Endometrium (tissue), 2 donors: ENCODE measurements at regions not wholly inside any gene's neighbourhood (a gene's known extent, or its start where the extent isn't known, plus 50 kb on each side); places are given as distances from the start of the nearest gene placed in this dataset.

Experiments
- FAIRE-seq: peaks from 2 replicates; lab custom pipeline; 2012; peaks lifted over from hg19 to GRCh38; lab: Jason Lieb, UNC
- donor health status: control.
- donor health status: control.

GRCh38 chr13:30151388-30151787 lies 156.0 kb downstream of the KATNAL1 start:
- FAIRE-seq, result no peak

DNA sequence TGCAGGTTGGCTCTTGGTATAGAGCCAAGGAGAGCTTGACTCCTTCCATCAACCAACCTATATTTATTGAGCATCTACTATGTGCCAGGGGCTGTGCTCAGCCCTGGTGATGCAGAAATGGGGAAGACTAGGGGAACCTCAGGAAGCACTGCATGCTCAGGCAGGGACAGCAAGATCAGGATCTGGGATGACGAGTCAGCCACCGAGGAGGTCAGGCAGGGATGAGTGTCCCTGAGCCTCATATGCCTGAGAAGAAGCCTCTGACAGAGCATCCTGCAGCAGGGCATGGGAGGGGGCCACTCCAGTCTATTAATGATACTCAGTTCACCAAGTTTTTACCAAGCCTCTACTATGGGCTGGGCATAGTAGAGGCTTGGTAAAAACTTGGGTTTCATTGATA lies 158.1 kb downstream of the KATNAL1 start:
- FAIRE-seq, result no peak

DNA sequence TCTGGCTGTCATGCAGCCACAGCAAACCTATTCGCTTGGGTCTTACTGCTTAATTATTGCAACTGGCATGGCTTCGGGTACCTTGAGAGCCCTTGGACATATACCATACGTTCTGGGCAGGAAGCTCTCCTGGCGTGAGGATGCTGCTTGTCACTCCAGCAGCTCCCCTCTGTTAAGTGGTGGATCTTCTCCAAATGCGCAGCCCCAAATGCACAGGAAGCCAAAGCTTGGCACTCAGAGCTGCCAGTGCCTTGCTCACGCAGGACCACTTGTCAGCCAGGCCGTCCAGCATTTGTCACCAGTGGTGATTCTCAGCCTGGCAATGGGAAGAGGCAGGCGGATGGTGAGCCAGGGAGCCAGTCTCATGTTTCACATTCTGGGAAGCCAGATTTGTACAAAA lies 158.6 kb downstream of the KATNAL1 start:
- no peak for FAIRE-seq

DNA sequence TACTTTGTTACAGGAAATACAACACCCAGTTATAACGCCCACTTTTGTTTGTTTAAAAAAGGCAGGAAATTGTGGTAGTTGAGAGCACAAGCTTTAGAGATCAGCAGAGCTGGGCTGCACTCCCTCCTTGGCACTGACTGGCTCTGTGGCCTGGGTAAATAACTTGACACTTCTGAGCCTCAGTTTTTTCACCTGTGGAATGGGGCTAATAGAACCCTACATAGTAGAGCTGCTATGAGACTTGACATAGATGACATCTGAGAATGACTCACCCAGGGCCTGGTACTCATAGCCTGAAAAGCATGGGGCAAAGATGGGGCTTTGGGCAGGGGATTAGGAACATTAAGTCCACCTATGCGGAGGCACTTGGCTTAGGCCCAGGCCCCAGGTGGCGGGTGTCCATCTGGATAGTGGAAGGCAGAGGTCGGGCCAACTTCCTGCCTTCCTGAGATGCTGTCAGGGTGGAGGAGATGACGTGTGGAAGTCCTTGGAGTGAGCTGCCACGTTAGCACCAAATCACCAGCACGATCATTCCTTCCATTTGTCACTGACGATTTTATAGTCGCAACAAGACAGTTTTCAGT lies 159.1 kb downstream of the KATNAL1 start:
- FAIRE-seq, result no peak

DNA sequence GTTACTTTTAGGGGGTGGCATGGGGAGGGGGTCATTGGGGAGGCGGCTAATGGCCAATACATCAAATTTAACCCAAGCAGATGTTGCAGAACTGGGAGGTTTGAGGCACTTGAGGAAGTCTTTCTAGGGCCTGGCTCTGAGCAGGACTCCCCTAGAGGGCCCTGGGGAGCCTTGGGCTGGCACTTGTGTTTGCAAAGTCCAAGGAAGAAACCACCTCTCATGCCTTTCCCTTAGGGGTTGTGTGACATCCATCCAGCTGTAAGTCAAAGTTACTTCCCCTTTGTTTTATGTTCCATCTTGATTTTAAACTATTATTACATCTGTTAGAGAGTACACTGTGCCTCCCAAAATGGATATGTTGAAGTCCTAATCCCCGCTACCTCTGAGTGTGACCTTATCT lies 159.9 kb downstream of the KATNAL1 start:
- FAIRE-seq, result no peak

- FAIRE-seq, result no peak
Observed at GRCh38 chr13:30147015-30147414, 160.3 kb downstream of the KATNAL1 start.

DNA sequence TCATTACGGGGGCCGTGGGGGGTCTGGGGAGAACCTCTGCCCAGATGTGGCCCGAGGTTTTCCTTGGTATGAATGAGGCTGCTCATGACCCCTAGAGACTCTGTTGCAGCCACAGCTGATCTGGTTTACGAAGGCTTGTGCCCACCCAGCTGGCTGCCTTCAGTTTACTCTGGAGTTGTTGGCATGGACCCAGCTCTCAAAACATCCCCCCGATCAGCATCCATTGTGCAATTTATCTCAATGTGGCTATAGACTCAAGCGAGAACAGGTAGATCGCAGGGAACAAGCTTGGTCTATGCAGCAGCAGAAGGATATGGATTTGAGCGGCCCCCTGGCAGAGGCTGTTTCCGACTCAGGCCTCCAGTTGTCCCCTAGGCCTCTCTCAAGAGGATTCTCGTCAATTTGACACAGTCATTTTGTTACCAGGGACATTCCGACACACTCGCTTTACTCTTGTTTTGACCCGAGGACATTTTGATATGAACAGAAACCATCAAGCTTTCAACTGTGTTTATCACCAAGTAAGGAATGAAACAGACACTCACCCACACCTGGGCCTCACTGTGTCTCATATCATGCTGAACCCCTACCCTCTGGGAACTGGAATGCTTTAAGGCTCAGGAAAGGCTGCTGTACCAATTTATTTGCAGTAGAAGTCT lies 161.5 kb downstream of the KATNAL1 start:
- no peak for FAIRE-seq

DNA sequence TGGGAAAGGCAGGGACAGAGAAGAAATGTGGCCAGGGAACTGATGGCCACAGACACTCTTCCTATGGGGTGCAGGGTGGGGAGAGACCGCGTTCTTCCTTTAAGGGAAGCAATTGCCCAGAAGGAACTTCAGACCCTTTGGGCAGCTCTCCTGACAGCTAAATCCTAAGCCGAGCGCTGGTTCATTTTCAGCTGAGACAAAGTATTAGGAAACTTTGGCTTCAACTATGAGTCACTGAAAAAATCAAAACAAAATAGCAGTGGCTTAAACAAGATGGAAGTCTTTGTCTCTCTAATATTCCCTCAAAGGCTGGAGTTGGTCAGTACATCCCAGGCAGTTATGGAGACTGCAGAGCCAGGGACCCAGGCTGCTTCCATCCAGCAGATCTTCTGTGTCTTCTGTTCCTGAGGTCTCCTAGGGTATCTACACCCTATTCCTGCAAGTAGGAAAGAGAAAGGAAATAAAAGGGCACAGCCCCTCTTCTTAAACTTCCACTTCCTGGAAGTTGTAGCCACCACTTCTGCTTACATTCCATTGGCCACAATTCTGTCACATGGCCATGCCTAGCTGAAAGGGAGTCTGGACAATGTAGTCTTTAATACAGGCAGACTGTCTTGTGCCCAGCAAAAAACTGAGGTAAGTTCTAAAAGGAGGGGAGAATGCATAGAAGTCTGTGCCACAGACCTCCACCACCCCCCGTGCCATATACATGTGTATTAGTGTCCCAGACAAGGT lies 163.5 kb downstream of the KATNAL1 start:
- no peak for FAIRE-seq

DNA sequence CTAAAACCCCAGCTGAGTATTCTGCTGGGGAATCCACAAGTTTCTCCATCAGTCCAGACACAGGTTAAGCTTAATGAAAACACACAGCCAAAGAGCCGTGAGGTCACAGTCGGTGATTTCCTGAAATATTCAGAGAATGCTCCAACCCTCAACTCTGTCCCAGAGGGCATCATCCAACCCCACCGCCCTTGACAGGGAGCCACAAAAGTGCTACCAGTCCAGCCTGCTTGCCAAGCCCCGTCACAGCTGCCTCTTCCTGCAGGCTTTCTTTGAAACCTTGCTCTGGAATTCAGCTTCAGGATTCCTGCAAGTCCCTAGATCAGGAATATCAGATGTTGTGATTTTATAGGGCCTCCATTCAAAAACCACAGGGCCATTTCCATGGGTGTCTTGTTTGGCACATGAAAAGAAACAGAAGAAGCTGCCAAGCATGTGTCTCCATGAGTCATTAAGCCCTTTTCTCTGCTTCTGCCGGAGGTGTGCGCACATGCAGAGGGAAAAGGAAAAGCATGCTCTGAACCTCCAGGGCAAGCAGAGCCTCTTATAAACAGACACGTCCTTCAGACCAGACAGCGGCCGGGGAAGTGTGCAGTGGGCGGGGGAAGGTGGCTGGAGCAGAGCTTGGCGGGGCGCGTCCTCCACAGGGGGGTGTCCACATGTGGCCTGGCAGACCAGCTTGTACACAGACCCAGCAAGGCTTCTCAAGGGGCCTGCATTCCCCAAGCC lies 164.7 kb downstream of the KATNAL1 start:
- no peak for FAIRE-seq

DNA sequence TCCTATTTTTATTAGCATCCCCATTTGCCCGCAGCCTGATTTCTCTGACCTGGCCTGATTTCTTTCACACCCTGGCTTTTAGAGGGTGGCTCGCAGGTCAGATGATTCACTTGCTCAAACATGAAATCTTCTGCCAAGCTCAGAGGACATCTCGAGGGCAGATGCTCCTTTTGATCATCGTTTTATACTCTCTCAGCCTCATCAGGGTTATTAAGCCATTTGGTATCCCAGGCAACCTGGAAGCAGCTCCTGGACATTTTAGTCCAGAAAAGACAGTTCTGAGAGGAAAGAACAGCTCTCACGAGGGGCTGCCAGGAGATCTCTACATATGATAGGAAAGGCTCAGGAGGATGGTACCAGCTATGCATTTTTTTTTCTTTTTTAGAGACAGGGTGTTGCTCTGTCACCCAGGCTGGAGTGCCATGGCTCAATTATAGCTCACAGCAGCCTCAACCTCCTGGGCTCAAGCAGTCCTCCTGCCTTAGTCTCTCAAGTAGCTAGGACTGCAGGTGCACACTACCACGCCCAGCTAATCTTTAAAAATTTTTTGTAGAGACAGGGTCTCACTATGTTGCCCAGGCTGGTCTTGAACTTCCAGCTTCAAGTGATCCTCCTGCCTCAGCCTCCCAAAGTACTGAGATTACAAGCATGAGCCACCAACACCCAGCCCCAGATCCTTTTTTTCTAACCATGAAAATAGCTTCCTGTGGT lies 165.4 kb downstream of the KATNAL1 start:
- FAIRE-seq, result no peak

DNA sequence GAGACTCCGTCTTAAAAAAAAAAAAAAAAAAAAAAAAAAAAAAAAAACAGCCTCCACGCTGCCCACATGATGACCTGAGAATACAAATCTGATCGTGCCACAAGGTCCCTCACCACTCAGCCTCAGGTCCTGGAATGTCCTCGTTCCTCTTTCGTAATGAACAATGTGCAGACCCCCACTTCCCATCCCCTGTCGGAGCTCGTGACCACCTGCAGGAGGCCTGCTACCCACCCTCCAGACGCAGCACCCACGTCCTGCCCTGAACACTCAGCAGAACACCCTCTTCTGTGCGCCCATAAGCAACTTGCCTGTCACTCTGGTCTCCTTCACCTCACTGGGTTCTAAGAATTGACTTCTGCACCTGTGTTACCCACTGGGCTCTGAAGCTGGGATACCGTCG lies 166.4 kb downstream of the KATNAL1 start:
- FAIRE-seq, result no peak

DNA sequence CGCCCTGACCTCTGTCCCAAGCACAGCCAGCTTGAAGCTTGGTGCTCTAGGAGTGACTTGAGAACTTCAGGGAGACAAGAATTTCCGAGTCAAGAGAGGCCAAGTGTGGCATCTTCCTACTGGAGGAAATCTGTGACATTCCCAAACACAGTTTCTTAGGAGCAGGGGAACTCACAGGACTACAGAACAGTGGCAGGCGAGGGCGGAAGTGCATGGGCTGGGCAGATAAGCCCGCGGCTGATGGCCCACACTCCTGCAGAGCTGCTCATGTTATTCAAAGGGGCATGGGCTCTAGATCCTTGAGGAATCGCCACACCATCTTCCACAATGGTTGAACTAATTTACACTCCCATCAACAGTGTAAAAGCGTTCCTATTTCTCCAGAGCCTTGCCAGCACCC lies 168.8 kb downstream of the KATNAL1 start:
- no peak for FAIRE-seq

DNA sequence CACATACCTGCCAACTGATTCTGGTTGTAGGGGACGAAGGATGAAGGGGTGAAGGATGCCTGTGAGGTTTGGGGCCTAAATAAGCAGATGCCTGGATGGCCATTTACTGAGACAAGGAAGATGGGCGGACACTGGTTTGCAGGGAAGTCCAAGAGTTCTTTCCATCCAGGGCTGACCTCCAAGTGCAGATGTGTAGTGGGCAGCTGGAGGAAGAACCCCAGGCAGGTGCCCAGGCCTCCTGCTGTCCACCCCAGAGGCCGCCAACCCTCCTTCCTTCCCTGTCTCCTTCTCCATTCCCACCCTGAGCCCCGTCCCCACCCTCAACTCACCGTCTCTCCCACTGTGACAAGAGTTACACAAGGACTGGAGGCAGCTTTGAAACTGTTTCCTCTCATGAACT lies 171.5 kb downstream of the KATNAL1 start:
- FAIRE-seq, result no peak

- FAIRE-seq, result no peak
Observed at GRCh38 chr13:30135351-30135750, 172.0 kb downstream of the KATNAL1 start.

GRCh38 chr13:30134578-30134977 lies 172.8 kb downstream of the KATNAL1 start:
- FAIRE-seq, result no peak

DNA sequence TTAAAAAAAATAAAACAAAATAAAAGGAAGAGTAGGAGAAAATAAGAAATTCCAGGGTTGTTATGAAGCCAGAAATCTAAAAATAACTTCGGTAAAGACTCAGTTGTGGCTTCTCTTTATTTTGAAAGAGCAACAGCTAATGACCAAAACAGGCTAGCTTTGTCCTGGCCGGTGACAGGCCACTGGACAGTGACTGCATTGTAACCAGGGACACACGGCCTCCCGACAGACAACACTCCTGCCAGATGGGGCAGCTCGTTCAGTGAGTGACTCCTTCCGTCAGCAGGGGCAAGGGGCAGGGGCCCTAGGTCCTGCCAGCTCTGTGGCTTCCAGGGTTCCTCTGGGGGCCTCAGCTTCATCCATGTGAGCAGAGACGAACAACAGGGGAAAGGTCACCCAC lies 173.4 kb downstream of the KATNAL1 start:
- no peak for FAIRE-seq

DNA sequence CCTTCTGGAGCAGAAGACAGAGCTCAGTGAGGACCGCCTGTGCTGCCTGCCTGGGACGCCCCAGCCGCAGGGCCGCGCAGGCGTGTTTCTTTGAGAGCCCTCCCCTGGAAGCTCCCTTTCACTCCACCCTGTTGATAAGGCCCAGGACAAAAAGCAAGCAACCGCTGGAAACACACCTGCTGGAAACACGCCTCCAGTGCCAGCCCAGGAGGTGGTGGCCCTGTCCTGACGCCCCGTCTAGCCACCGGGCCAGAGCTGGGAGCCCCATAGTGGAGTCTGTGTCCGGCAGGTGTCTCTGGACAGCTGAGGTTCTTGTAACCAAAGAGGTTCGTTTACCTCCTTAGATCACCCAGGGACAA lies 173.8 kb downstream of the KATNAL1 start:
- no peak for FAIRE-seq

GRCh38 chr13:30132623-30133553 lies 174.5 kb downstream of the KATNAL1 start:
- FAIRE-seq, result peak; percentile 91

DNA sequence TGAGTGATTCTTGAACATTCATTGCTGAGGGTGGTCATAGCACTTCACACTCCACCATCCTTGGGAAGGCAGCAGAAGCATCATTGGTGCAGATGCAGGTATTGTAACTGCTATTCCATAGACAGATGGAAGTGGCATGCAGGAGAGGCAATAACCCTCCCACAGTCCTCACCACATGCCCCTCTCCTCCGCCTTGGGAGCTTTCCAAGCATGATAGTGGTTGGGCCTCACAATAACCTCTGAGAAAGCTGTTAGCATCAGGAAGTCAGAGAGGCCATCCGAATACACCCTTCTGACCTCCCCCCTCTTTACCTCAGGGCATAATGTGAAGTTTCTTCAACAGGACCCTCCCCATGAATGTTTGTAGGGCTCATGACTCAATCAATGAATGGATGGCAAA lies 177.9 kb downstream of the KATNAL1 start:
- FAIRE-seq, result no peak

- no peak for FAIRE-seq
Observed at GRCh38 chr13:30128591-30128990, 178.8 kb downstream of the KATNAL1 start.

GRCh38 chr13:30128095-30128494 lies 179.3 kb downstream of the KATNAL1 start:
- FAIRE-seq, result no peak
